Lung (tissue), 11 donors: ENCODE measurements at regions not wholly inside any gene's neighbourhood (a gene's known extent, or its start where the extent isn't known, plus 50 kb on each side); places are given as distances from the start of the nearest gene placed in this dataset.

Experiments
- ATAC-seq: fragments of 200-7000 bp; cut with Tn5 transposase; one replicate; pipeline ENCODE4 v1.9.1; 2020; ENCODE audit warnings: moderate number of reproducible peaks; ENCODE audit not compliant: insufficient read depth, low FRiP score
- DNase-seq, 3 donors: peaks; one replicate each; pipeline ENCODE4 v3.0.0-alpha.2; 2013 to 2017
- H3K27ac ChIP-seq, 2 donors: one replicate each; pipeline ENCODE4 v1.5.1; 2013; ENCODE audit warnings: mild to moderate bottlenecking in 2 of 2, moderate library complexity in 2 of 2, control low read depth in 1 of 2, inconsistent platforms in 1 of 2, low read depth in 1 of 2, low read length in 1 of 2
- H3K27me3 ChIP-seq, 3 donors: one replicate each; pipeline ENCODE4 v1.5.1; 2013; ENCODE audit warnings: low read length in 2 of 3; ENCODE audit not compliant: control insufficient read depth in 3 of 3, insufficient read depth in 3 of 3
- H3K36me3 ChIP-seq, 4 donors: one replicate each; pipeline ENCODE4 v1.5.1; 2013; ENCODE audit warnings: low read length in 4 of 4, mild to moderate bottlenecking in 1 of 4, moderate library complexity in 1 of 4; ENCODE audit not compliant: control insufficient read depth in 4 of 4, insufficient read depth in 4 of 4
- H3K4me1 ChIP-seq, 5 donors: one replicate each; pipeline ENCODE4 v1.5.1; 2013; ENCODE audit warnings: low read length in 5 of 5, mild to moderate bottlenecking in 2 of 5, moderate library complexity in 1 of 5; ENCODE audit not compliant: control insufficient read depth in 5 of 5, insufficient read depth in 5 of 5
- H3K4me3 ChIP-seq: one replicate; pipeline ENCODE4 v1.5.1; 2013; ENCODE audit warnings: mild to moderate bottlenecking, control low read depth, moderate library complexity
- H3K9ac ChIP-seq, 2 donors: one replicate each; pipeline ENCODE4 v1.5.1; 2013; ENCODE audit warnings: low read length in 2 of 2, control low read depth in 1 of 2; ENCODE audit not compliant: insufficient read depth in 1 of 2
- H3K9me3 ChIP-seq, 4 donors: one replicate each; pipeline ENCODE4 v1.5.1; 2013; ENCODE audit warnings: low read length in 3 of 4, mild to moderate bottlenecking in 1 of 4, moderate library complexity in 1 of 4; ENCODE audit not compliant: control insufficient read depth in 4 of 4, insufficient read depth in 3 of 4
- CTCF ChIP-seq: IDR thresholded peaks from 2 replicates; pipeline ENCODE4 v1.5.1; 2012; ENCODE audit warnings: mild to moderate bottlenecking; ENCODE audit errors: control extremely low read depth, extremely low read depth
- WGBS, 2 donors: extraction: QIAGEN DNeasy Blood & Tissue Kit; methylation state at CpG; one replicate each; pipeline ENCODE4 v1.1.7; 2013; 5-methylcytosine and 5-hydroxymethylcytosine counted together
- donor health status: control.
- donor health status: control.
- donor health status: Bipolar disorder and iron deficiency.
- donor health status: healthy.
- donor health status: DM: yes; HTN: yes; CAD: no.

GRCh38 chr2:17095340-17095739 is 422.9 kb downstream of the RAD51AP2 start:
- Histone ChIP-seq H3K4me3 (no peak overlapping the region), H3K36me3 (no peaks in the 10 kb centered on the region), H3K9me3 (no peaks in the 10 kb centered on the region), H3K9ac (no peak overlapping the region), H3K27me3 (no peaks in the 10 kb centered on the region), H3K4me1 (no peaks in the 10 kb centered on the region), H3K27ac (no peak overlapping the region)
- 90 to 94% methylated on average over 2 of the region's 2 CpGs for WGBS, 2 donors
- TF ChIP-seq CTCF = no peak
- ATAC-seq (no peak), DNase-seq (no peak)

GRCh38 chr2:17093712-17094111 is 424.5 kb downstream of the RAD51AP2 start:
- DNase-seq (no peak), ATAC-seq (no peak)
- Histone ChIP-seq H3K9ac (no peak overlapping the region), H3K9me3 (peaks cover 0 to 2% (median 0%) of the 10 kb centered on the region in 4 donors), H3K27me3 (no peaks in the 10 kb centered on the region), H3K27ac (no peak overlapping the region), H3K4me1 (no peaks in the 10 kb centered on the region), H3K36me3 (peaks cover 0 to 1% (median 0%) of the 10 kb centered on the region in 4 donors), H3K4me3 (no peak overlapping the region)
- WGBS, 2 donors = 70 to 88% methylated on average over 1 of the region's 1 CpG
- no peak for TF ChIP-seq CTCF

GRCh38 chr2:17086990-17087389 is 421.4 kb upstream of the CYRIA start:
- no peak for TF ChIP-seq CTCF
- Histone ChIP-seq H3K9me3 (peaks cover 0 to 2% (median 0%) of the 10 kb centered on the region in 4 donors), H3K36me3 (peaks cover 0 to 1% (median 0%) of the 10 kb centered on the region in 4 donors), H3K4me3 (no peak overlapping the region), H3K27ac (no peak overlapping the region), H3K4me1 (peaks cover 0 to 14% (median 4%) of the 10 kb centered on the region in 5 donors), H3K9ac (no peak overlapping the region), H3K27me3 (no peaks in the 10 kb centered on the region)
- 62 to 89% methylated on average over 1 of the region's 1 CpG for WGBS, 2 donors
- ATAC-seq (no peak), DNase-seq (no peak)

GRCh38 chr2:17085546-17086202 is 420.0 kb upstream of the CYRIA start:
- Histone ChIP-seq H3K27me3 (no peaks in the 10 kb centered on the region), H3K36me3 (peaks cover 0 to 1% (median 0%) of the 10 kb centered on the region in 4 donors), H3K9me3 (peaks cover 0 to 2% (median 0%) of the 10 kb centered on the region in 4 donors), H3K27ac (no peak overlapping the region), H3K9ac (no peak overlapping the region), H3K4me1 (peaks cover 0 to 14% (median 4%) of the 10 kb centered on the region in 5 donors), H3K4me3 (no peak overlapping the region)
- ATAC-seq = no peak
- DNase-seq = no peak
- TF ChIP-seq CTCF = no peak
- WGBS, 2 donors = 49 to 68% methylated on average over 2 of the region's 2 CpGs
